Ascending aorta (tissue), 2 donors: ENCODE measurements at regions not wholly inside any gene's neighbourhood (a gene's known extent, or its start where the extent isn't known, plus 50 kb on each side); places are given as distances from the start of the nearest gene placed in this dataset.

ENCODE experiments used
- DNase-seq, 2 donors: peaks; one replicate each; pipeline ENCODE4 v3.0.0-alpha.2; 2019; ENCODE audit warnings: low spot score in 2 of 2
- H3K27ac ChIP-seq, 2 donors: fragments of 200-600 bp; sonication (generic); one replicate each; pipeline ENCODE4 v1.5.1; 2016 to 2017; ENCODE audit warnings: mild to moderate bottlenecking in 1 of 2
- H3K27me3 ChIP-seq: fragments of 200-600 bp; sonication (generic); one replicate; pipeline ENCODE4 v1.5.1; 2017
- H3K36me3 ChIP-seq, 2 donors: fragments of 200-600 bp; sonication (generic); one replicate each; pipeline ENCODE4 v1.5.1; 2016
- H3K4me1 ChIP-seq, 2 donors: fragments of 200-600 bp; sonication (generic); one replicate each; pipeline ENCODE4 v1.5.1; 2016 to 2017; ENCODE audit warnings: mild to moderate bottlenecking in 1 of 2
- H3K4me3 ChIP-seq, 2 donors: fragments of 200-600 bp; sonication (generic); one replicate each; pipeline ENCODE4 v1.5.1; 2016 to 2017; ENCODE audit warnings: mild to moderate bottlenecking in 1 of 2
- H3K9me3 ChIP-seq, 2 donors: fragments of 200-600 bp; sonication (generic); one replicate each; pipeline ENCODE4 v1.5.1; 2016
- CTCF ChIP-seq, 3 experiments: fragments of 200-600 bp in 2 of 3; fragments of 450-650 bp in 1 of 3; sonication (generic) in 2 of 3; IDR thresholded peaks; one replicate each; pipeline ENCODE4 v1.5.1; 2016 to 2019; ENCODE audit warnings: antibody characterized with exemption in 3 of 3, mild to moderate bottlenecking in 1 of 3, moderate library complexity in 1 of 3
- intact Hi-C: fragments of 100-400 bp; cut with DNase I; formaldehyde crosslinking; loops from one replicate; pipeline ENCODE4 v1.15.1; 2023

GRCh38 chr13:84536906-84537305 is 654.6 kb upstream of the SLITRK1 start:
- no peak for DNase-seq
- Histone ChIP-seq H3K9me3 (no peaks in the 10 kb centered on the region), H3K4me3 (no peak overlapping the region), H3K27ac (no peak overlapping the region), H3K36me3 (no peaks in the 10 kb centered on the region), H3K4me1 (no peaks in the 10 kb centered on the region), H3K27me3 (no peaks in the 10 kb centered on the region)
- intact Hi-C loops: no loop called here
- no peak for TF ChIP-seq CTCF (IDR thresholded peaks at IDR 0.05)

GRCh38 chr13:84528408-84529070 is 646.3 kb upstream of the SLITRK1 start:
- Histone ChIP-seq H3K27me3 (no peaks in the 10 kb centered on the region), H3K27ac (no peak overlapping the region), H3K36me3 (no peaks in the 10 kb centered on the region), H3K9me3 (no peaks in the 10 kb centered on the region), H3K4me3 (no peak overlapping the region), H3K4me1 (no peaks in the 10 kb centered on the region)
- TF ChIP-seq CTCF (IDR thresholded peaks at IDR 0.05): no peak
- no peak for DNase-seq
- intact Hi-C loops: no loop called here

- no peak for TF ChIP-seq CTCF (IDR thresholded peaks at IDR 0.05)
- no peaks in the 10 kb centered on the region for H3K27me3 ChIP-seq
- intact Hi-C loops: no loop called here
- no peaks in the 10 kb centered on the region for H3K4me1 ChIP-seq
- no peaks in the 10 kb centered on the region for H3K36me3 ChIP-seq
- no peaks in the 10 kb centered on the region for H3K9me3 ChIP-seq
- no peak overlapping the region for H3K27ac ChIP-seq
- no peak overlapping the region for H3K4me3 ChIP-seq
- DNase-seq: no peak
Measured at GRCh38 chr13:84525865-84526264, 643.6 kb upstream of the SLITRK1 start.

GRCh38 chr13:84524586-84524985 is 642.3 kb upstream of the SLITRK1 start:
- Histone ChIP-seq H3K27me3 (no peaks in the 10 kb centered on the region), H3K36me3 (no peaks in the 10 kb centered on the region), H3K4me3 (no peak overlapping the region), H3K4me1 (no peaks in the 10 kb centered on the region), H3K9me3 (no peaks in the 10 kb centered on the region), H3K27ac (no peak overlapping the region)
- no peak for DNase-seq
- no peak for TF ChIP-seq CTCF (IDR thresholded peaks at IDR 0.05)
- intact Hi-C loops: no loop called here

GRCh38 chr13:84500016-84500415 is 617.7 kb upstream of the SLITRK1 start:
- TF ChIP-seq CTCF (IDR thresholded peaks at IDR 0.05): no peak
- Histone ChIP-seq H3K9me3 (no peaks in the 10 kb centered on the region), H3K27me3 (no peaks in the 10 kb centered on the region), H3K27ac (no peak overlapping the region), H3K36me3 (no peaks in the 10 kb centered on the region), H3K4me1 (no peaks in the 10 kb centered on the region), H3K4me3 (no peak overlapping the region)
- no peak for DNase-seq
- intact Hi-C loops: no loop called here

- Histone ChIP-seq H3K9me3 (no peaks in the 10 kb centered on the region), H3K27ac (no peak overlapping the region), H3K4me1 (no peaks in the 10 kb centered on the region), H3K4me3 (no peak overlapping the region), H3K36me3 (no peaks in the 10 kb centered on the region), H3K27me3 (no peaks in the 10 kb centered on the region)
- TF ChIP-seq CTCF (IDR thresholded peaks at IDR 0.05): no peak
- intact Hi-C loops: no loop called here
- no peak for DNase-seq
Measured at GRCh38 chr13:84497613-84498012, 615.3 kb upstream of the SLITRK1 start.
